ENCODE measurements at regions not wholly inside any gene's neighbourhood (a gene's known extent, or its start where the extent isn't known, plus 50 kb on each side); places are given as distances from the start of the nearest gene placed in this dataset.

- H3K9me3 ChIP-seq (ENCODE audit: low read length), result no peaks in the 10 kb centered on the region
- BruUV-seq (replicated peaks), result no TSS peak
- ChIA-PET POLR2A (no interaction called here), CTCF (ENCODE audit: unreplicated experiment) (no interaction called here)
- TF ChIP-seq EZH2phosphoT487 (IDR thresholded peaks at IDR 0.05; ENCODE audit: borderline replicate concordance, low read depth, low read length) (no peak), CTCF (conservative IDR thresholded peaks at IDR 0.05; ENCODE audit: low read length) (no peak)
- no peak overlapping the region for H3K4me2 ChIP-seq (ENCODE audit: low read length)
- no peak overlapping the region for H2AFZ ChIP-seq (ENCODE audit: low read length)
- no peaks in the 10 kb centered on the region for H3K4me1 ChIP-seq (ENCODE audit: insufficient read depth, low read length, poor library complexity, severe bottlenecking)
- H4K20me1 ChIP-seq (ENCODE audit: insufficient read depth, low read length), result no peaks in the 10 kb centered on the region
- no peak overlapping the region for H3K27ac ChIP-seq (ENCODE audit: low read depth, low read length, poor library complexity, severe bottlenecking)
- H3K4me3 ChIP-seq (ENCODE audit: low read depth, low read length, poor library complexity, severe bottlenecking), result no peak overlapping the region
- no peaks in the 10 kb centered on the region for H3K9me2 ChIP-seq (ENCODE audit: insufficient read depth, low read length)
- intact Hi-C loops (cut with micrococcal nuclease; ENCODE audit: unreplicated experiment), result no loop called here
- DNase-seq (ENCODE audit: low spot score), result no peak
- no peaks in the 10 kb centered on the region for H3K79me2 ChIP-seq (ENCODE audit: insufficient read depth, low read depth, low read length)
- H3K36me3 ChIP-seq (ENCODE audit: insufficient read depth, low read length), result no peaks in the 10 kb centered on the region
These were observed 161.5 kb upstream of the PRNP start for GRCh38 chr20:4524792-4525191.

GRCh38 chr20:4524307-4524706 is 161.9 kb upstream of the PRNP start:
- DNase-seq (ENCODE audit: low spot score), result no peak
- Histone ChIP-seq H4K20me1 (ENCODE audit: insufficient read depth, low read length) (no peaks in the 10 kb centered on the region), H3K9me3 (ENCODE audit: low read length) (no peaks in the 10 kb centered on the region), H3K36me3 (ENCODE audit: insufficient read depth, low read length) (no peaks in the 10 kb centered on the region), H3K4me1 (ENCODE audit: insufficient read depth, low read length, poor library complexity, severe bottlenecking) (no peaks in the 10 kb centered on the region), H3K27ac (ENCODE audit: low read depth, low read length, poor library complexity, severe bottlenecking) (no peak overlapping the region), H3K9me2 (ENCODE audit: insufficient read depth, low read length) (no peaks in the 10 kb centered on the region), H3K4me3 (ENCODE audit: low read depth, low read length, poor library complexity, severe bottlenecking) (no peak overlapping the region), H2AFZ (ENCODE audit: low read length) (no peak overlapping the region), H3K4me2 (ENCODE audit: low read length) (no peak overlapping the region), H3K79me2 (ENCODE audit: insufficient read depth, low read depth, low read length) (no peaks in the 10 kb centered on the region)
- ChIA-PET POLR2A (no interaction called here), CTCF (ENCODE audit: unreplicated experiment) (no interaction called here)
- intact Hi-C loops (cut with micrococcal nuclease; ENCODE audit: unreplicated experiment), result no loop called here
- TF ChIP-seq EZH2phosphoT487 (IDR thresholded peaks at IDR 0.05; ENCODE audit: borderline replicate concordance, low read depth, low read length), result no peak
- no peak; the same call in 1 of the 2 replicates for TF ChIP-seq CTCF (conservative IDR thresholded peaks at IDR 0.05; ENCODE audit: low read length)
- no TSS peak for BruUV-seq (replicated peaks)

- intact Hi-C loops (cut with micrococcal nuclease; ENCODE audit: unreplicated experiment), result no loop called here
- H3K36me3 ChIP-seq (ENCODE audit: insufficient read depth, low read length), result no peaks in the 10 kb centered on the region
- H3K4me3 ChIP-seq (ENCODE audit: low read depth, low read length, poor library complexity, severe bottlenecking), result no peak overlapping the region
- CTCF ChIA-PET (ENCODE audit: unreplicated experiment), result no interaction called here
- no peaks in the 10 kb centered on the region for H3K9me3 ChIP-seq (ENCODE audit: low read length)
- POLR2A ChIA-PET, result interaction anchor here (1.1 kb wide), 1 partner anchor 9 kb away, joined by 3 read pairs; no protein-coding TSS in a partner anchor
- H3K4me2 ChIP-seq (ENCODE audit: low read length), result no peak overlapping the region
- no peak for TF ChIP-seq CTCF (conservative IDR thresholded peaks at IDR 0.05; ENCODE audit: low read length)
- no peak for TF ChIP-seq EZH2phosphoT487 (IDR thresholded peaks at IDR 0.05; ENCODE audit: borderline replicate concordance, low read depth, low read length)
- no peaks in the 10 kb centered on the region for H3K79me2 ChIP-seq (ENCODE audit: insufficient read depth, low read depth, low read length)
- BruUV-seq (replicated peaks), result no TSS peak
- no peaks in the 10 kb centered on the region for H3K4me1 ChIP-seq (ENCODE audit: insufficient read depth, low read length, poor library complexity, severe bottlenecking)
- DNase-seq (ENCODE audit: low spot score), result no peak
- no peaks in the 10 kb centered on the region for H3K9me2 ChIP-seq (ENCODE audit: insufficient read depth, low read length)
- H4K20me1 ChIP-seq (ENCODE audit: insufficient read depth, low read length), result no peaks in the 10 kb centered on the region
- H2AFZ ChIP-seq (ENCODE audit: low read length), result no peak overlapping the region
- no peak overlapping the region for H3K27ac ChIP-seq (ENCODE audit: low read depth, low read length, poor library complexity, severe bottlenecking)
These were observed 163.9 kb upstream of the PRNP start for GRCh38 chr20:4522310-4522709.
